Bronchial epithelial cell (primary cell): ENCODE measurements at regions not wholly inside any gene's neighbourhood (a gene's known extent, or its start where the extent isn't known, plus 50 kb on each side); places are given as distances from the start of the nearest gene placed in this dataset.

Experiments used
- DNase-seq: peaks from one replicate; pipeline ENCODE4 v3.0.0-alpha.2; 2010; ENCODE audit warnings: low read depth
- FAIRE-seq: peaks from 2 replicates; lab custom pipeline; 2011; peaks lifted over from hg19 to GRCh38; lab: Jason Lieb, UNC
- H3K27me3 ChIP-seq: 2 replicates; pipeline ENCODE4 v1.5.1; 2011; ENCODE audit warnings: low read length; ENCODE audit not compliant: control insufficient read depth, insufficient read depth
- H3K36me3 ChIP-seq: 2 replicates; pipeline ENCODE4 v1.5.1; 2011; ENCODE audit warnings: low read length; ENCODE audit not compliant: control insufficient read depth, insufficient read depth
- H3K4me3 ChIP-seq: 2 replicates; pipeline ENCODE4 v1.5.1; 2011; ENCODE audit warnings: mild to moderate bottlenecking, low read depth, low read length, control low read depth
- CTCF ChIP-seq: IDR thresholded peaks from 2 replicates; pipeline ENCODE4 v1.5.1; 2011; ENCODE audit warnings: mild to moderate bottlenecking, moderate library complexity, low read length, control low read depth, inconsistent platforms; ENCODE audit not compliant: insufficient read depth, severe bottlenecking

GRCh38 chr21:32844653-32845436, 73.3 kb upstream of the PAXBP1 start:
- peak; percentile 10 for TF ChIP-seq CTCF
- Histone ChIP-seq H3K36me3 (no peaks in the 10 kb centered on the region), H3K27me3 (peaks cover 4% of the 10 kb centered on the region), H3K4me3 (no peak overlapping the region)
- DNase-seq = peak; percentile 79
- no peak for FAIRE-seq

GRCh38 chr21:32858628-32859027, 87.1 kb upstream of the PAXBP1 start:
- no peak for TF ChIP-seq CTCF
- DNase-seq (no peak), FAIRE-seq (no peak)
- H3K27me3 ChIP-seq = no peaks in the 10 kb centered on the region
- H3K36me3 ChIP-seq = no peaks in the 10 kb centered on the region
- no peak overlapping the region for H3K4me3 ChIP-seq

GRCh38 chr21:32860399-32860798, 88.8 kb upstream of the PAXBP1 start:
- Histone ChIP-seq H3K27me3 (no peaks in the 10 kb centered on the region), H3K36me3 (no peaks in the 10 kb centered on the region), H3K4me3 (no peak overlapping the region)
- no peak for FAIRE-seq
- DNase-seq = no peak
- TF ChIP-seq CTCF = no peak

- FAIRE-seq (no peak), DNase-seq (no peak)
- Histone ChIP-seq H3K36me3 (no peaks in the 10 kb centered on the region), H3K4me3 (no peak overlapping the region), H3K27me3 (no peaks in the 10 kb centered on the region)
- no peak for TF ChIP-seq CTCF
Observed at GRCh38 chr21:32861866-32862265, 90.3 kb upstream of the PAXBP1 start.

- H3K27me3 ChIP-seq = peaks cover 6% of the 10 kb centered on the region
- FAIRE-seq (no peak), DNase-seq (peak; percentile 69)
- no peak overlapping the region for H3K4me3 ChIP-seq
- no peaks in the 10 kb centered on the region for H3K36me3 ChIP-seq
- no peak for TF ChIP-seq CTCF
Observed at GRCh38 chr21:32867597-32867996, 96.0 kb upstream of the PAXBP1 start.
